C4-2B (cell line): ENCODE measurements at regions not wholly inside any gene's neighbourhood (a gene's known extent, or its start where the extent isn't known, plus 50 kb on each side); places are given as distances from the start of the nearest gene placed in this dataset.

ENCODE experiments used
- CTCF ChIP-seq: fragments of 450-650 bp; conservative IDR thresholded peaks from 2 replicates; pipeline ENCODE4 v1.5.1; 2017; ENCODE audit warnings: mild to moderate bottlenecking
- ZFX ChIP-seq: fragments of 450-650 bp; IDR thresholded peaks from 2 replicates; pipeline ENCODE4 v1.6.1; 2017

GRCh38 chr2:62329797-62330196 lies 133.9 kb downstream of the B3GNT2 start:
- TF ChIP-seq CTCF = no peak
- TF ChIP-seq ZFX = no peak
